Spleen (tissue), 11 donors: ENCODE measurements at regions not wholly inside any gene's neighbourhood (a gene's known extent, or its start where the extent isn't known, plus 50 kb on each side); places are given as distances from the start of the nearest gene placed in this dataset.

Experiments
- DNase-seq: peaks from one replicate; pipeline ENCODE4 v3.0.0-alpha.2; 2020
- H3K27ac ChIP-seq, 8 donors: fragments of 200-600 bp; sonication (generic) in 7 of 8; 1 replicate in 4 of 8; 2 replicates in 4 of 8; pipeline versions ENCODE4 v1.5.0 to v1.8.0; 2016 to 2021; ENCODE audit warnings: inconsistent platforms in 4 of 8, mild to moderate bottlenecking in 4 of 8, moderate library complexity in 1 of 8
- H3K27me3 ChIP-seq, 7 donors: fragments of 200-600 bp; sonication (generic) in 6 of 7; replicated peaks in 1 of 7; 1 replicate in 4 of 7; 2 replicates in 3 of 7; pipeline versions ENCODE4 v1.5.0 to v1.8.0; 2016 to 2021; ENCODE audit warnings: inconsistent platforms in 3 of 7, mild to moderate bottlenecking in 1 of 7
- H3K36me3 ChIP-seq, 6 donors: fragments of 200-600 bp; sonication (generic) in 5 of 6; 1 replicate in 4 of 6; 2 replicates in 2 of 6; pipeline versions ENCODE4 v1.5.0 to v1.8.0; 2016 to 2021; ENCODE audit warnings: inconsistent platforms in 2 of 6
- H3K4me1 ChIP-seq, 6 donors: fragments of 200-600 bp; sonication (generic) in 5 of 6; 1 replicate in 3 of 6; 2 replicates in 3 of 6; pipeline versions ENCODE4 v1.5.0 to v1.8.0; 2016 to 2021; ENCODE audit warnings: inconsistent platforms in 3 of 6
- H3K4me3 ChIP-seq, 8 donors: fragments of 200-600 bp; sonication (generic) in 7 of 8; 1 replicate in 4 of 8; 2 replicates in 4 of 8; pipeline versions ENCODE4 v1.5.0 to v1.8.0; 2016 to 2021; ENCODE audit warnings: inconsistent platforms in 4 of 8, mild to moderate bottlenecking in 4 of 8, moderate library complexity in 2 of 8
- H3K9me3 ChIP-seq, 8 donors: fragments of 200-600 bp; sonication (generic) in 7 of 8; 1 replicate in 4 of 8; 2 replicates in 4 of 8; pipeline versions ENCODE4 v1.5.0 to v1.8.0; 2016 to 2021; ENCODE audit warnings: inconsistent platforms in 4 of 8
- CTCF ChIP-seq, 11 experiments: fragments of 200-600 bp in 7 of 11; fragments of 450-650 bp in 4 of 11; sonication (generic) in 4 of 11; IDR thresholded peaks in 8 of 11; conservative IDR thresholded peaks in 3 of 11; 1 replicate in 7 of 11; 2 replicates in 4 of 11; pipeline versions ENCODE4 v1.4.0 to v1.8.0; 2016 to 2021; ENCODE audit warnings: antibody characterized with exemption in 11 of 11, inconsistent platforms in 4 of 11, mild to moderate bottlenecking in 1 of 11
- POLR2A ChIP-seq, 3 donors: fragments of 450-650 bp; IDR thresholded peaks; one replicate each; pipeline ENCODE4 v1.5.1; 2017; ENCODE audit warnings: antibody characterized with exemption in 3 of 3, mild to moderate bottlenecking in 1 of 3
- POLR2AphosphoS5 ChIP-seq, 3 donors: sonication (generic); formaldehyde crosslinking; IDR thresholded peaks; one replicate each; pipeline ENCODE4 v1.5.1; 2017; ENCODE audit warnings: antibody characterized with exemption in 3 of 3
- WGBS, 5 donors: extraction: QIAGEN DNeasy Blood & Tissue Kit in 3 of 5; methylation state at CpG; one replicate each; pipeline versions ENCODE4 v1.1.5 to v1.1.7; 2013 to 2018; 5-methylcytosine and 5-hydroxymethylcytosine counted together
- intact Hi-C: fragments of 100-400 bp; cut with DNase I; formaldehyde crosslinking; loops from one replicate; pipeline ENCODE4 v1.15.0; 2023; ENCODE audit warnings: low total_unique reads
- donor health status: healthy with polysubstance abuse.
- donor health status: DM: no; HTN: no; CAD: no; lungs with moderate emphysema.
- donor health status: DM: no; HTN: no; CAD: no.
- donor health status: Bipolar disorder and iron deficiency.
- donor health status: healthy.
- donor health status: DM: no; HTN: no; CAD: no.
- donor health status: DM: yes; HTN: yes; CAD: no.

GRCh38 chr9:26369093-26369492 is 523.5 kb downstream of the CAAP1 start:
- intact Hi-C loops, result no loop called here
- Histone ChIP-seq H3K9me3 (no peaks in the 10 kb centered on the region), H3K27ac (no peak overlapping the region), H3K27me3 (no peaks in the 10 kb centered on the region), H3K4me3 (no peak overlapping the region), H3K4me1 (no peaks in the 10 kb centered on the region), H3K36me3 (no peaks in the 10 kb centered on the region)
- no peak for TF ChIP-seq POLR2A (IDR thresholded peaks at IDR 0.05)
- DNase-seq, result no peak
- WGBS, 5 donors, result 88 to 92% (median 92%) methylated on average over 3 of the region's 3 CpGs

DNA sequence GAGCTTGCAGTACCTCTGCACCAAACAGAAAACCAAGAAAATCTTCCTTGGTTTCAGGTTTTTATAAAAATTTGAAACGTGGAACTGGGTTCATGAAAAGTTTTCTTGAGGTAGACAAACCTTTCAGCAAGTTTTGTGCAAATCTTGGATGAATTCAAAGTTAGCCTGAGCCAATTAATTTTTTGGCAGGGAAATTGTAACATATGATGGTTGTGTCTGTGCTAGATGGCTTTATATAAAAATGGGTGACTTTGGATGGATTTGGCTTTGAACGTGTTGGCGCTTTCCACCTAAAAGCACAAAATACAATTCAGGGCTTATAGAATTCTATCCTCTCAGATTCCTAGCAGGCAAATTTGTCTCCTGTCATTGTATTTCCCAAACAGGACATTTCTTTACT is 524.4 kb downstream of the CAAP1 start:
- Histone ChIP-seq H3K4me3 (no peak overlapping the region), H3K27me3 (no peaks in the 10 kb centered on the region), H3K36me3 (no peaks in the 10 kb centered on the region), H3K9me3 (no peaks in the 10 kb centered on the region), H3K27ac (no peak overlapping the region), H3K4me1 (no peaks in the 10 kb centered on the region)
- 74 to 85% (median 75%) methylated on average over 3 of the region's 3 CpGs for WGBS, 5 donors
- intact Hi-C loops, result no loop called here
- no peak for DNase-seq
- TF ChIP-seq POLR2A (IDR thresholded peaks at IDR 0.05) (no peak), CTCF (IDR thresholded peaks at IDR 0.05 in 8 of 11, conservative IDR thresholded peaks at IDR 0.05 in 3 of 11) (no peak), POLR2AphosphoS5 (IDR thresholded peaks at IDR 0.05) (no peak)

GRCh38 chr9:26361010-26361409 is 531.6 kb downstream of the CAAP1 start:
- H3K27me3 ChIP-seq, result no peaks in the 10 kb centered on the region
- no peak for TF ChIP-seq CTCF (IDR thresholded peaks at IDR 0.05 in 8 of 11, conservative IDR thresholded peaks at IDR 0.05 in 3 of 11)
- TF ChIP-seq POLR2AphosphoS5 (IDR thresholded peaks at IDR 0.05), result no peak
- TF ChIP-seq POLR2A (IDR thresholded peaks at IDR 0.05), result no peak
- intact Hi-C loops, result no loop called here
- peaks cover 0 to 6% (median 0%) of the 10 kb centered on the region in 8 donors for H3K9me3 ChIP-seq
- no peaks in the 10 kb centered on the region for H3K36me3 ChIP-seq
- DNase-seq, result no peak
- H3K27ac ChIP-seq, result no peak overlapping the region
- WGBS, 5 donors, result 81 to 87% (median 83%) methylated on average over 2 of the region's 2 CpGs
- H3K4me3 ChIP-seq, result no peak overlapping the region
- H3K4me1 ChIP-seq, result no peaks in the 10 kb centered on the region

DNA sequence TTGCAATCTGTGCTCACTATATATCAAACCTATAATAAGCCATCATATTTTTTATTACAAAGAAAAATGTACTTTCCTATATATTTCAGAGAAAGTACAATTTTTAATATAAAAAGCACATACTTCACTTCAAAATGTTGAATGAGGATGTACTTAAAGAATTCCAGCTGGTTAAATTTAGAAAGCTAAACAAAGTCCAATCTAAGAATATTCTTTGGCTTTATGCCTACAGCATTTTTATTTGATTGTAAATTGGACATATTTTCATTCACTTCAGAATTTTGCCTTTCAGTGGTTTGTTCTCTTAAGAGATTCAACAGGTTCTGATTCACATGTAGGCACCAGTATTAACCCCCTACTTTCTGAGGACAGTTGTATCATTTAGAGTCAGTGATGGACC is 533.8 kb downstream of the CAAP1 start:
- H3K4me1 ChIP-seq, result no peaks in the 10 kb centered on the region
- no peaks in the 10 kb centered on the region for H3K36me3 ChIP-seq
- H3K4me3 ChIP-seq, result no peak overlapping the region
- no peak for DNase-seq
- intact Hi-C loops, result no loop called here
- H3K9me3 ChIP-seq, result peaks cover 0 to 6% (median 0%) of the 10 kb centered on the region in 8 donors
- no peaks in the 10 kb centered on the region for H3K27me3 ChIP-seq
- TF ChIP-seq POLR2A (IDR thresholded peaks at IDR 0.05), result no peak
- TF ChIP-seq POLR2AphosphoS5 (IDR thresholded peaks at IDR 0.05), result no peak
- no peak for TF ChIP-seq CTCF (IDR thresholded peaks at IDR 0.05 in 8 of 11, conservative IDR thresholded peaks at IDR 0.05 in 3 of 11)
- H3K27ac ChIP-seq, result no peak overlapping the region

GRCh38 chr9:26357803-26358344 is 534.7 kb downstream of the CAAP1 start:
- WGBS, 5 donors, result 52 to 75% (median 63%) methylated on average over 3 of the region's 3 CpGs

More at GRCh38 chr9:26357803-26358344, 534.7 kb downstream of the CAAP1 start:
- H3K27ac ChIP-seq, result no peak overlapping the region
- no peaks in the 10 kb centered on the region for H3K4me1 ChIP-seq
- H3K36me3 ChIP-seq, result no peaks in the 10 kb centered on the region
- intact Hi-C loops, result no loop called here
- H3K27me3 ChIP-seq, result no peaks in the 10 kb centered on the region
- no peak for TF ChIP-seq POLR2AphosphoS5 (IDR thresholded peaks at IDR 0.05)
- TF ChIP-seq POLR2A (IDR thresholded peaks at IDR 0.05), result no peak
- TF ChIP-seq CTCF (IDR thresholded peaks at IDR 0.05 in 8 of 11, conservative IDR thresholded peaks at IDR 0.05 in 3 of 11), result no peak
- no peak for DNase-seq
- H3K4me3 ChIP-seq, result no peak overlapping the region
- peaks cover 0 to 6% (median 0%) of the 10 kb centered on the region in 8 donors for H3K9me3 ChIP-seq
